CD1c-positive myeloid dendritic cell (primary cell): ENCODE measurements at regions not wholly inside any gene's neighbourhood (a gene's known extent, or its start where the extent isn't known, plus 50 kb on each side); places are given as distances from the start of the nearest gene placed in this dataset.

Source experiments
- DNase-seq: peaks from one replicate; pipeline ENCODE4 v3.0.0-alpha.2; 2016; ENCODE audit errors: extremely low spot score

DNA sequence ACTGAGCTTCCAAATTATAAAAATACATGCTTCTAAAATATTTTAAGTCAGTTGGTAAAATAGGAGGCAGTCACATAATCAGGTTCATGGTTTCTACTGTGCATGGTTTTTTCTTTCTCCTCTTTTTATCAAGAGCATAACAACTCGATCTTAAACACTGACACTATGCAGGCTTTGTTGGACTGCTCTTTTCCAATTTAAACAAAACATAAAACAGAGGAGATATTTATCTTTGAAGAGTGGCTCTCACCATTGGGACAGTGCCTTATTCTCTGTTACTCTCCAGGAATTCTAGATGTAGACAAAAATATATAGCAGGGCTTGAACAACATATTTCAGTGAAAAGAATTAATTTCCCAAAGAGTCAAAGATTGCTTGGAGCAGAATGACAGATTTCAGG lies 883.5 kb upstream of the ADGRL2 start:
- no peak for DNase-seq

DNA sequence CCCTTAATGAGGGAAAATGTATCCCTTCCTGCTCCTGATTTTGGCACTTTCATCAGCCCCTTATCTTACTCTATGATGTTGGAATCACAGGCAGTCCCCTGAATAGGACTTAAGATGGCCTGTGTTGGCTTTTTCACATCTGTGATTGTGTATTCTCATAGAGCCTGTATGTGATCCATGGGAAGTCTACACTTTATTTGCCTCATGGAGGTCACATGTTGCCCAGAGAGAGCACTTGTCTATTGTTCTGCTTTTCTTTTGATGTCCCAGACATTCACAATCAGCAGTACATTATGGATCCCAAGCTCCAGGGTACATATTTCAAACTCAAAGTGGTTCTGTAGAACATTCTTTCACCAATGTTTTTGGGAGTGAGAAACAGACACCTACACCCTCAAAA lies 885.2 kb upstream of the ADGRL2 start:
- peak; percentile 8 for DNase-seq

DNA sequence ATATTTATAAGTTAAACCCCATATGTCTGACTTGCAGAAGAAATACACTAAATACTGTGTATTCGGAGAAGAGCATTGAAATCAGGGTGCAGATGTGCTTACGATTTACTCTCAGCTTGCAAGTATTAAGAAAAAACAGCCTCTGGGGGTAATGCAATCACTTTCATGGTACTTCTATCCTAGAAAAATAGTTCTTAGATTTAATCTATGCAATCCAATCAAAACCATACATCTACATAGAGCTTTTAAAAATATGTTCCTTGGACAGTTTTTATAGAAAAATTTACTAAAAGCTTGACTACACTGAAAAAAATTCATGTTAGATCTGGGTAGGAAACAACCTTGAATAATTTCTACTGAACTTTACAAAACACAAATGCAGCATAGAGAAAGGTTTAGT lies 890.3 kb upstream of the ADGRL2 start:
- no peak for DNase-seq

DNA sequence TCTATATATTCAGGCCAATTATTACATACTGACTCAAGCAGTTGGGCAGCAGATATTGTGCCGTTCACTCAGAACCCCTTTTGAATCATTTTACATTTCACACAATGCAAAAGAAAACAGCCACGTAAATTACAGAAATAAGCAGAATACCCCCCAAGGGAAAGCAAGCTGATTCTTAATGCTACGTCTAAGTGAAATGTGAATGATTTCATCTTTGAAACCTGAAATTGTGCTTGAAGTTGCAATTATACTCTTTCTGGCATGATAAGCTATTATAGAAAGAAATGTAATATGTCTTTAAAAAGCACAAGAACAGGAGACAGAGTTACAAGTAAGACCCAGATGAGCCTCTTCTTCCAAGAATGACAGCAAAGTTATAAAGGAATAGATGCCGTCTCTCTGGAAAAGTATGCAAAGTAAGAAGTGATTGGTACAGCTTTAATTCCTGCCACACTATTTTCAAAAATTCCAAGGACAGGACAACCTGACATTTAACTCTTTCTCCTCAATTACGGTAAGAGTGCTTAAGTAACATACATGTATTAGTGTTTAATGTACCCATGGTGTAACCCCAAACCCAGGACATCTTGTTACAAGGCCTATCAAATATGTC lies 891.5 kb upstream of the ADGRL2 start:
- DNase-seq: no peak

GRCh38 chr1:80896781-80897356 lies 903.9 kb upstream of the ADGRL2 start:
- DNase-seq: no peak

DNA sequence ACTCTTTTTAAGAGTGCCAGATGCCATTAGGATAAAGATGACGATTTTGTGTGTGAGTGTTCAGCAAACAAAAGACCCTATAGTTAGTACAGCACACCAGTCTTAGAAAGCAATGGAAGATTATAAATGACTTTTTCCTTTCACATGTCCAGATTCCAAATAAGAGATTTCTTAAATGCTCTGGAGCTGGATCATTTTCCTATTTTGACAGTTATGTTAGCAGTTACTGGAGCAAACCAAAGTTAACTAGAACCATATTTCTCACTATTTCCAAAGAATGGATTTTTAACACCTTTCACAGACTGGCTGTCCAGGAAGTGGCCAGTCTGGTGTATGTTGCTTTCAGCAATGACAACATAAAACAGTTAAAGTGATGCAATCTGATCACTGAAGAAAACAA lies 905.8 kb upstream of the ADGRL2 start:
- no peak for DNase-seq

DNA sequence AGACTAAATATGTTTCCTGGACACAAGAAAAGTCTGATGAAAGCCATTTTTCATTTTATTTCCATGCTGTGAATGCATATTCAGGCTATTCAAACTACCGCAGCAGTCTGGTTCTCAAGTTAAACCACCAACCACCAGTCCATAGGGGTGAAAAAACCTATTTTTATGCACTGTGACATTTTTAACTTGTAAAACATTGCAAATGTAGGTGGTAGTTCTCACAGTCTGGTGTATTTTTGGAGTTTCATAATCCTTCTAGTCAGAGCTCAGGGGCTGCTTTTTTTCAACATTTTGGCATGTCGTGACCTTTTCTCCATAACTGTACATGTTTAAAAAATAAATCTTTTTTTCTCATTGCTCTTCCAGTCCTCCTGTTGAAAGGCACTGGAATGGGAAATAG lies 907.6 kb upstream of the ADGRL2 start:
- DNase-seq: no peak

DNA sequence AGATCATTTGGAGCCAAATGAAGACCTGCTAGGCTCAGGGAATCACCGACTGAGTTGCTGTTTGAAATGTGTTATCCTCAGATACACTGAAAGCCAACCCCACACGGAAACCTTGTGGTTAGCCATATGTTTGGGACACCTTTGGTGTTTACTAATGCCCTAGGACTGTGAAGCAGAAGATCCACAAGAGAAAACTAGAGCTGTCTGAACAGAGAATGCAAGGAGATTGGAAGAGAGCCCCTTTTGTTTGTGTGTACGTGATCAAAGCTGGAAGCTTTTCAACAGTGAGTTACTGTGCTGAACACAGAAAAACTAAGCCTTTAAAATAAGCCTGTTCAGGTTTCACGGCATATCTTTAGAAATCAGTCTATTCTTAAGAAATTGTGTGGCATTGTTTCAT lies 908.2 kb upstream of the ADGRL2 start:
- no peak for DNase-seq

- no peak for DNase-seq
Measured at GRCh38 chr1:80891871-80892270, 908.9 kb upstream of the ADGRL2 start.

GRCh38 chr1:80882553-80882952 lies 918.2 kb upstream of the ADGRL2 start:
- no peak for DNase-seq

DNA sequence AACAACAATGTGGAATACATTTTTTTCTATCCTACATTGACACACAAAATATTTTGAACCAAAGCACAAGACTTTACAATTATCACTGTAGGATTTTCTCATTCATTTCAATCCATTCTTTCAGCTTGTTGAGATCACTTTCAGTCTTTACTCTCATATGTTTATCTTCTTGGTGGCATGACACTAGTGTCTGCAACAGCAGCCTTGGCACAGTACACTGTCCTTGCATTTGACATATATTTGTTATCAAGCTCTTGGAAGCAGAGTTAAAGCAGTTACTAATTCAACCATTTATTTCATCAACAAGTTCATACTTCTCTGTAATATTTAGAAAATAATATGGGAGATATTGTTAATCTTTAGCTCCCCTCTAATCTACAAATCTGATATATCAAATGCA lies 922.4 kb upstream of the ADGRL2 start:
- DNase-seq: no peak

DNA sequence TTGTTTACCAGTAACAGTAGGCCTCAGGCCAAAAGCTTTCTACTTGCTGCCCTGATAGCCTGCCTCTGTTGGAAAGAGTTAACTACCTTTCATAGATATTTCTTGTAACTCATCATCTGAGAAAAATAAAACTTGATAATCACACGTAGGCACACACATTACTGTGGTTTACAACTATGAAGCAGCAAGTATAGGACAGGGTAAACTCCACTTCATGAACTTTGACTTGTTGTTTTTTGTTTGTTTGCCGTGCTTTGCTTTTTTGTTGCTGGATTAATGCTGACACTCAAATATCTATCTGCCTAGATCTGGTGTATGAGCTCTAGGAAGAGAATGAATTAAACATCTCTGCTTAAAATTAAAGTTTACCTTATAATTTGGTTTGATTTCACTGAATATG lies 924.7 kb upstream of the ADGRL2 start:
- no peak for DNase-seq

- no peak for DNase-seq
Measured at GRCh38 chr1:80869299-80869698, 931.4 kb upstream of the ADGRL2 start.

DNA sequence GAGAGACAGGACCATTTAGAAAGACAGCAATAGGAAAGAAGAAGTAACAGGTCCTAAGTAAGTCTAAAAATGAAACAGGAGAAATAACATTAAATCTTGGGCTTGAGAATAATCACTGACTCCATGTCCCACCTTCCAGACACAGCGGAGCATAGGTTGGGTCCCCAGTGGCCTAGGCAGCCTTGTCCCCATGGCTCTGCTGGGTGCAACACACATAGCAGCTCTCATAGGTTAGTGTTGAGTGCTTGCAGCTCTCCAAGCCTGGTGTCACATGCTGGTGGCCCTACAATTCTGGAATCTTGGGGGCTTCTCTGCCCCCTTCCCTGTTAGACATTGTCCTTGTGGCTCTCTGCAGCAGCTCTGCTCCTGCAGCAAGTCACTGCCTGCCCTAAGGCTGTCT lies 952.8 kb upstream of the ADGRL2 start:
- no peak for DNase-seq

DNA sequence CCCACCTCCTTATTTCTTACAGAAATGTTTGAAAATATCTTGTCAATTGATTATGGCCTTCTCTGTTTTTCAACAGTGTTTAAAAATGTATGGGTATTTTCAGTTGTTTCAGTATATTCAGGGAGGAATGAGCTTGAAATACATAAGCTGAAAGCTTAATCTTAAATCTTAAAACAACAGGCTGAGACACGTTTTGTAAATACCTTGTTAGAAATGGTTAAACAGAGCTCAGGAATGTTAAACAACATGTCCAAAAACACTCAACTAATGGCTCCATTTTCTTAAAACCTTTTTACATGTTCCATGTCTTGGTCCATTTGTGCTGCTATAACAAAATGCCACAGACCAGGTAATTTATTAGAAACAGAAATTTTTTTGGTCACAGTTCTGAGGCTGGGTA lies 953.8 kb upstream of the ADGRL2 start:
- no peak for DNase-seq

DNA sequence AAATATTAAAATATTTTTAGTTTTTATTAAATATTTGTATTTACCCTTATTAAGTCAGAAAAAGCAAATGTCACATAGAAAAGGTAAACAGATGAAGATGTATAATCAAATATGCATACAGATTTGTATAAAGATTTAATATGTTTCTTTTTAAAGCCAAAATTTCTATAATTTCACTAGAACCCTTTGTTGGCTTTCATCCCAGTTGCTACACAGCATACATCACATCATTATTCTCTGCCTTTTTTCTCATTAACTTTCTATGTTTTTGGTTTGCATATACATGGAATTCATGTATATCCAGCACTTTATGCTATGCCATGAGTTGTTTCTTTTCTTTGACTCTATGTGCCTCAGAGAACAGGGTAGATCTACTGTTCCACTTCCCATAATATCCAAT lies 957.9 kb upstream of the ADGRL2 start:
- no peak for DNase-seq

- DNase-seq: no peak
Measured at GRCh38 chr1:80841261-80841660, 959.5 kb upstream of the ADGRL2 start.

DNA sequence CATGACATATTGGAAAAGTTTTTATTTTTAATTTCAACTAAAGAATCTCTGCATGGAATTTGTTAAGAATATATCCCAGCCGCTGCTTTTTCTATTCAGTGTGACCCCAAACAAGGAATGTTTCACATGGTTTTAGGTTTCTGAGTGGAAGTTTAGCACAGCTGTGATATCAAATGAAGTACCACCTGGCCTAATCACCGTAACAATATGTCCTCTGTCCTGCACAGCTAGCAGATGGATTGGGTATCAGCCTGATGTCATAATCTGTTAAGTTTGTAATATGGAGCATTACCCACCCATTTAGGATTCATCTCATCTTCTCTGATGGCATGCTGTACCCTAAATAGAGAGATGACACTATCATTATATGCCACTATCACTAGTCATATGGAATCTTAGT lies 963.7 kb upstream of the ADGRL2 start:
- no peak for DNase-seq

- no peak for DNase-seq
Measured at GRCh38 chr1:80836505-80836904, 964.2 kb upstream of the ADGRL2 start.

GRCh38 chr1:80827666-80828065 lies 973.1 kb upstream of the ADGRL2 start:
- DNase-seq: no peak

GRCh38 chr1:80825067-80825466 lies 975.7 kb upstream of the ADGRL2 start:
- no peak for DNase-seq

DNA sequence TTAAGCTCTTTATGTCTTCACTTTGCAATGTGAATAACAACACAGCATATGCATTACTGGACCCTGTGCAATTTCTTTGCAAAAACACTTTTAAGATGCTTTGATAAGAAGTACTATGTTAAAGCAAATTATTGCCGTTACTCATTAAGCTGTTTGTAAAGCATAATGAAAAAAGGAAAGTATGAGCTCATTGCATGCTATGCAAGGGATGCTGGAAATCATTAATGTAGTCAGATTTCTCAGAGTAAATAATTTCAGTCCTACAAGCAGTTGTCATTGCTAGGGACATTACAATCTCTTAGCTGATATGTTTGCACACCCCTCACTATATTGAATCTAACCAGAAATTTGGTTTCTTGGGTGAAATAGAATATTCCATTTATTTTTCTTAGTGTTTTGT lies 982.5 kb upstream of the ADGRL2 start:
- DNase-seq: no peak

DNA sequence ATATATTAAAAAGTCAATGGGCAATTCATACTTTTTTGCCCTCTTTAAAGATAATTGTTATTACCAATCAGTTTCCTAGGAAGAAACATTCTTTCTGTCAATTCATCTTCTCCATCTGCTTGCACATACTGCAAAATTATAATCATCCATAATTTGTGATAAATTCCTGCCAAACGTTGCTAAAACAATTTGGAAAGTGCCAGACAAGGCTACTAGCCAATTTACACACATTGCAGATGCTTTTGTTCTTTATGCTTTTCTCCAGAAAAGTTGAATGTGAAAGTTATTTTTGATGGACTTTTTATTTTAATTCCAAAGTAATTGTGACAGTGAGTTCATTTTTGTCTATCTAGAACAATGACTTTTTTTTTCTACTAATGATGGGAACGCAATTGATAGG lies 992.8 kb upstream of the ADGRL2 start:
- no peak for DNase-seq

DNA sequence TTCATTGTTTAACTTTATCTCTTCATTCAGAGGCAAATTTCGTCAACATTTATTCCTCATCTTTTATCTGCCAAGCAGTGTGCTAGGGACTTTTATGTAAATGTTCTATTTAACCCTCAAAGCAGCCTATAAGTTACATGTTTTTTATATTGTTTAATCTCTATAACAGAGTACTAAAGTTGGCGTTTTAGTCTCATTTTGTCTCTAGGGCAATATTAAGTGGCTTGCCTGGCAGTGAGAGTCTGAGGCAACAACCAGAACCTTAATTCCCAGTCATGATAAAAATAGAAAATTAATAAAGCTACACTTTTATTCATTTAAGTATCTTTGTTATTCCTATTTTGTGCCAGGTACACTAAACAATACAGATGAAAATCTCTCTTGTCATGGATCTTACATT lies 994.3 kb upstream of the ADGRL2 start:
- no peak for DNase-seq
